Mesenchymal stem cell (in vitro differentiated cells and primary cell): ENCODE measurements at regions not wholly inside any gene's neighbourhood (a gene's known extent, or its start where the extent isn't known, plus 50 kb on each side); places are given as distances from the start of the nearest gene placed in this dataset.

ENCODE experiments used
- DNase-seq: peaks from one replicate; pipeline ENCODE4 v3.0.0-alpha.2; 2013
- H2AFZ ChIP-seq: one replicate; pipeline ENCODE4 v1.6.1; 2013; ENCODE audit warnings: low read depth, mild to moderate bottlenecking, control low read depth, inconsistent platforms, low read length, moderate library complexity
- H2AK5ac ChIP-seq: 2 replicates; pipeline ENCODE4 v1.6.1; 2013; ENCODE audit warnings: low read length, moderate library complexity, mild to moderate bottlenecking, inconsistent platforms; ENCODE audit not compliant: severe bottlenecking
- H2BK120ac ChIP-seq: one replicate; pipeline ENCODE4 v1.6.1; 2013; ENCODE audit warnings: low read depth, mild to moderate bottlenecking, inconsistent platforms, low read length, moderate library complexity
- H2BK12ac ChIP-seq, 2 experiments: one replicate each; pipeline ENCODE4 v1.6.1; 2013; ENCODE audit warnings: inconsistent platforms in 2 of 2, low read length in 2 of 2, mild to moderate bottlenecking in 2 of 2, moderate library complexity in 2 of 2, control low read depth in 1 of 2
- H2BK15ac ChIP-seq: one replicate; pipeline ENCODE4 v1.6.1; 2013; ENCODE audit warnings: mild to moderate bottlenecking, low read depth, inconsistent platforms; ENCODE audit not compliant: poor library complexity, severe bottlenecking
- H2BK5ac ChIP-seq: 2 replicates; pipeline ENCODE4 v1.6.1; 2013; ENCODE audit warnings: low read depth, mild to moderate bottlenecking, low read length, control low read depth, inconsistent platforms; ENCODE audit not compliant: poor library complexity, severe bottlenecking
- H3K14ac ChIP-seq, 2 experiments: one replicate each; pipeline ENCODE4 v1.6.1; 2013; ENCODE audit warnings: inconsistent platforms in 2 of 2, low read length in 2 of 2, control low read depth in 1 of 2, mild to moderate bottlenecking in 1 of 2, moderate library complexity in 1 of 2
- H3K18ac ChIP-seq, 2 experiments: one replicate each; pipeline ENCODE4 v1.6.1; 2013; ENCODE audit warnings: inconsistent platforms in 2 of 2, low read length in 2 of 2, control low read depth in 1 of 2, low read depth in 1 of 2, mild to moderate bottlenecking in 1 of 2
- H3K23ac ChIP-seq, 2 experiments: one replicate each; pipeline ENCODE4 v1.6.1; 2013; ENCODE audit warnings: inconsistent platforms in 2 of 2, low read length in 2 of 2, mild to moderate bottlenecking in 2 of 2, moderate library complexity in 2 of 2, control low read depth in 1 of 2
- H3K27ac ChIP-seq: 2 replicates; pipeline ENCODE4 v1.5.1; 2013; ENCODE audit warnings: mild to moderate bottlenecking, moderate library complexity, low read length, control low read depth, inconsistent platforms; ENCODE audit not compliant: poor library complexity, severe bottlenecking
- H3K27me3 ChIP-seq, 2 experiments: 2 replicates each; pipeline versions ENCODE4 v1.6.1 to v1.7.0; 2013; ENCODE audit warnings: low read length in 2 of 2, mild to moderate bottlenecking in 2 of 2, moderate library complexity in 2 of 2, control low read depth in 1 of 2, inconsistent platforms in 1 of 2; ENCODE audit not compliant: control insufficient read depth in 1 of 2, insufficient read depth in 1 of 2
- H3K36me3 ChIP-seq, 2 experiments: 2 replicates each; pipeline versions ENCODE4 v1.6.1 to v1.7.0; 2013; ENCODE audit warnings: low read length in 2 of 2, control low read depth in 1 of 2, inconsistent platforms in 1 of 2, low read depth in 1 of 2, mild to moderate bottlenecking in 1 of 2; ENCODE audit not compliant: insufficient read depth in 2 of 2, control insufficient read depth in 1 of 2
- H3K4ac ChIP-seq, 2 experiments: one replicate each; pipeline ENCODE4 v1.6.1; 2013; ENCODE audit warnings: inconsistent platforms in 2 of 2, low read length in 2 of 2, mild to moderate bottlenecking in 2 of 2, moderate library complexity in 2 of 2, control low read depth in 1 of 2, low read depth in 1 of 2
- H3K4me1 ChIP-seq: 2 replicates; pipeline ENCODE4 v1.6.1; 2013; ENCODE audit warnings: low read depth, low read length, control low read depth; ENCODE audit not compliant: control insufficient read depth, insufficient read depth
- H3K4me2 ChIP-seq: 2 replicates; pipeline ENCODE4 v1.6.1; 2013; ENCODE audit warnings: low read length, mild to moderate bottlenecking, inconsistent platforms; ENCODE audit not compliant: poor library complexity, severe bottlenecking
- H3K4me3 ChIP-seq, 2 experiments: 2 replicates each; pipeline versions ENCODE4 v1.5.1 to v1.7.0; 2013; ENCODE audit warnings: low read length in 2 of 2, mild to moderate bottlenecking in 2 of 2, control low read depth in 1 of 2, low read depth in 1 of 2; ENCODE audit not compliant: insufficient read depth in 1 of 2
- H3K79me1 ChIP-seq: replicated peaks from 2 replicates; pipeline ENCODE4 v1.6.1; 2013; ENCODE audit warnings: mild to moderate bottlenecking, control low read depth, low read length, inconsistent platforms; ENCODE audit not compliant: poor library complexity, severe bottlenecking
- H3K9ac ChIP-seq: 2 replicates; pipeline ENCODE4 v1.7.0; 2013; ENCODE audit warnings: mild to moderate bottlenecking, low read length, moderate library complexity
- H3K9me3 ChIP-seq: 2 replicates; pipeline ENCODE4 v1.7.0; 2013; ENCODE audit warnings: mild to moderate bottlenecking, low read length; ENCODE audit not compliant: control insufficient read depth
- H4K8ac ChIP-seq: one replicate; pipeline ENCODE4 v1.6.1; 2013; ENCODE audit warnings: inconsistent platforms, mild to moderate bottlenecking, low read length, moderate library complexity
- H4K91ac ChIP-seq: one replicate; pipeline ENCODE4 v1.6.1; 2013; ENCODE audit warnings: mild to moderate bottlenecking, low read length, inconsistent platforms
- WGBS: methylation state at CpG from one replicate; pipeline ENCODE4 v1.1.7; 2013; ENCODE audit warnings: mixed read lengths; 5-methylcytosine and 5-hydroxymethylcytosine counted together

- H3K23ac ChIP-seq: no peak overlapping the region
- no peak overlapping the region for H3K4me2 ChIP-seq
- H3K4me1 ChIP-seq: no peaks in the 10 kb centered on the region
Observed at GRCh38 chr6:51528556-51528955, 558.9 kb downstream of the PKHD1 start.

DNA sequence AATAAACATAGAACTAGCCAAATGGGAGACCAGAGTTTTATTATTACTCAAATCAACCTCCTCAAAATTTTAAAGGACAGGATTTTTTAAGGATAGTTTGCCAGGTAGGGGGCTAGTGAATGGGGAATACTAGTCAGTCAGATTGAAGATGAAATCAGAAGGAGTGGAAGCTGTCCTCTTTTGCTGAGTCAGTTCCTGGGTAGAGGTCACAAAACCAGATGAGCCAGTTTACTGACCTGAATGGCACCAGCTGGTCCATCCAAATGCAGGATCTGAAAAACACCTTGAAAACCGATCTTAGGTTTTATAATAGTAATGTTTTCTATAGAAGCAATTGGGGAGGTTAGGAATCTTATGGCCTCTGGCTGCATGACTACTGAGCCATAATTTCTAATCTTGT is 558.2 kb downstream of the PKHD1 start:
- H3K14ac ChIP-seq: no peak overlapping the region
- H3K4me1 ChIP-seq: no peaks in the 10 kb centered on the region
- WGBS: 83% methylated on average over 1 of the region's 1 CpG
- peaks cover 0 to 3% of the 10 kb centered on the region in 2 experiments for H3K27me3 ChIP-seq
- no peaks in the 10 kb centered on the region for H3K9me3 ChIP-seq
- DNase-seq: no peak
- no peak overlapping the region for H2BK120ac ChIP-seq
- H4K91ac ChIP-seq: no peak overlapping the region
- no peaks in the 10 kb centered on the region for H3K79me1 ChIP-seq
- no peak overlapping the region for H2BK12ac ChIP-seq
- H3K36me3 ChIP-seq: no peaks in the 10 kb centered on the region
- H2BK15ac ChIP-seq: no peak overlapping the region
- H3K27ac ChIP-seq: no peak overlapping the region
- H3K9ac ChIP-seq: no peak overlapping the region
- no peak overlapping the region for H3K23ac ChIP-seq
- no peak overlapping the region for H3K4me2 ChIP-seq
- no peak overlapping the region for H3K4ac ChIP-seq
- no peak overlapping the region for H2AFZ ChIP-seq
- no peak overlapping the region for H4K8ac ChIP-seq
- H2AK5ac ChIP-seq: no peak overlapping the region
- H3K4me3 ChIP-seq: no peak overlapping the region
- no peak overlapping the region for H2BK5ac ChIP-seq
- H3K18ac ChIP-seq: no peak overlapping the region

More at GRCh38 chr6:51528556-51528955, 558.9 kb downstream of the PKHD1 start:
- whole genome bisulfite sequencing: 68% methylated on average over 1 of the region's 1 CpG
- DNase-seq: no peak
- Histone ChIP-seq H3K36me3 (no peaks in the 10 kb centered on the region), H3K27me3 (peaks cover 0 to under 1% of the 10 kb centered on the region in 2 experiments), H3K27ac (no peak overlapping the region), H2AFZ (no peak overlapping the region), H4K91ac (no peak overlapping the region), H3K9me3 (no peaks in the 10 kb centered on the region), H3K14ac (no peak overlapping the region), H3K4me3 (no peak overlapping the region), H2BK5ac (no peak overlapping the region), H2BK12ac (no peak overlapping the region), H2BK15ac (no peak overlapping the region), H3K9ac (no peak overlapping the region), H3K18ac (no peak overlapping the region), H2AK5ac (no peak overlapping the region), H3K79me1 (no peaks in the 10 kb centered on the region), H4K8ac (no peak overlapping the region), H3K4ac (no peak overlapping the region), H2BK120ac (no peak overlapping the region)

GRCh38 chr6:51531623-51532022 is 555.8 kb downstream of the PKHD1 start:
- H2BK12ac ChIP-seq: no peak overlapping the region

GRCh38 chr6:51533962-51534361 is 553.5 kb downstream of the PKHD1 start:
- no peak for DNase-seq
- H3K4me3 ChIP-seq: no peak overlapping the region
- H2BK12ac ChIP-seq: no peak overlapping the region
- H4K91ac ChIP-seq: no peak overlapping the region
- H3K27ac ChIP-seq: no peak overlapping the region
- no peak overlapping the region for H2BK5ac ChIP-seq
- no peaks in the 10 kb centered on the region for H3K4me1 ChIP-seq
- H3K4ac ChIP-seq: no peak overlapping the region
- no peak overlapping the region for H3K23ac ChIP-seq
- no peak overlapping the region for H3K9ac ChIP-seq
- no peak overlapping the region for H2AK5ac ChIP-seq
- 77% methylated on average over 3 of the region's 3 CpGs for WGBS
- H3K14ac ChIP-seq: no peak overlapping the region
- peaks cover 0 to 3% of the 10 kb centered on the region in 2 experiments for H3K27me3 ChIP-seq
- H3K79me1 ChIP-seq: no peaks in the 10 kb centered on the region
- no peak overlapping the region for H2BK120ac ChIP-seq
- no peaks in the 10 kb centered on the region for H3K9me3 ChIP-seq
- no peaks in the 10 kb centered on the region for H3K36me3 ChIP-seq
- no peak overlapping the region for H3K4me2 ChIP-seq
- no peak overlapping the region for H3K18ac ChIP-seq
- H2BK15ac ChIP-seq: no peak overlapping the region
- H4K8ac ChIP-seq: no peak overlapping the region
- H2AFZ ChIP-seq: no peak overlapping the region

More at GRCh38 chr6:51531623-51532022, 555.8 kb downstream of the PKHD1 start:
- Histone ChIP-seq H3K23ac (no peak overlapping the region), H3K18ac (no peak overlapping the region), H3K9ac (no peak overlapping the region), H3K9me3 (no peaks in the 10 kb centered on the region), H2BK15ac (no peak overlapping the region), H3K27ac (no peak overlapping the region), H2BK120ac (no peak overlapping the region), H4K91ac (no peak overlapping the region), H3K4ac (no peak overlapping the region), H3K79me1 (no peaks in the 10 kb centered on the region), H3K27me3 (peaks cover 0 to 3% of the 10 kb centered on the region in 2 experiments), H3K4me3 (no peak overlapping the region), H3K14ac (no peak overlapping the region), H2AK5ac (no peak overlapping the region), H2BK5ac (no peak overlapping the region), H3K4me1 (no peaks in the 10 kb centered on the region), H3K4me2 (no peak overlapping the region), H3K36me3 (no peaks in the 10 kb centered on the region), H2AFZ (no peak overlapping the region), H4K8ac (no peak overlapping the region)
- DNase-seq: no peak
- WGBS: 63% methylated on average over 2 of the region's 2 CpGs
